DND-41 (cell line): ENCODE measurements at regions not wholly inside any gene's neighbourhood (a gene's known extent, or its start where the extent isn't known, plus 50 kb on each side); places are given as distances from the start of the nearest gene placed in this dataset.

ENCODE experiments used
- ATAC-seq: fragments of 200-7000 bp; cut with Tn5 transposase; 3 replicates; pipeline ENCODE4 v1.9.1; 2021; ENCODE audit warnings: low read depth; ENCODE audit not compliant: insufficient read depth
- DNase-seq: peaks from one replicate; pipeline ENCODE4 v3.0.0-alpha.2; 2020
- H2AFZ ChIP-seq: 2 replicates; pipeline ENCODE4 v1.6.0; 2012; ENCODE audit warnings: low read depth, low read length
- H3K27ac ChIP-seq: 2 replicates; pipeline ENCODE4 v1.5.1; 2012; ENCODE audit warnings: low read length, inconsistent platforms
- H3K27me3 ChIP-seq: fragments of 200-600 bp; sonication (generic); 2 replicates; pipeline ENCODE4 v1.6.0; 2012; ENCODE audit warnings: low read length, mild to moderate bottlenecking, inconsistent platforms; ENCODE audit not compliant: insufficient read depth, poor library complexity
- H3K36me3 ChIP-seq: 2 replicates; pipeline ENCODE4 v1.5.1; 2012; ENCODE audit warnings: low read length, inconsistent platforms; ENCODE audit not compliant: insufficient read depth
- H3K4me1 ChIP-seq: 2 replicates; pipeline ENCODE4 v1.5.1; 2012; ENCODE audit warnings: mild to moderate bottlenecking, low read length; ENCODE audit not compliant: insufficient read depth
- H3K4me2 ChIP-seq: 2 replicates; pipeline ENCODE4 v1.6.0; 2012; ENCODE audit warnings: mild to moderate bottlenecking, moderate library complexity, low read length, inconsistent platforms; ENCODE audit not compliant: insufficient read depth
- H3K4me3 ChIP-seq, 2 experiments: fragments of 200-600 bp in 1 of 2; shearing (Covaris generic) in 1 of 2; 2 replicates each; pipeline ENCODE4 v1.5.1; 2012 to 2016; ENCODE audit warnings: inconsistent platforms in 2 of 2, low read length in 2 of 2, mild to moderate bottlenecking in 2 of 2, low read depth in 1 of 2, moderate library complexity in 1 of 2
- H3K79me2 ChIP-seq: 2 replicates; pipeline ENCODE4 v1.6.0; 2012; ENCODE audit warnings: low read length, inconsistent platforms; ENCODE audit not compliant: insufficient read depth
- H3K9ac ChIP-seq: 2 replicates; pipeline ENCODE4 v1.6.0; 2012; ENCODE audit warnings: low read depth, mild to moderate bottlenecking, inconsistent platforms, low read length, moderate library complexity
- H3K9me3 ChIP-seq: 2 replicates; pipeline ENCODE4 v1.5.1; 2012; ENCODE audit warnings: low read length, moderate library complexity, mild to moderate bottlenecking, inconsistent platforms; ENCODE audit not compliant: insufficient read depth, severe bottlenecking
- H4K20me1 ChIP-seq: 2 replicates; pipeline ENCODE4 v1.6.0; 2012; ENCODE audit warnings: low read length; ENCODE audit not compliant: insufficient read depth
- EZH2 ChIP-seq: IDR thresholded peaks from 3 replicates; pipeline ENCODE4 v1.6.1; 2012; ENCODE audit warnings: borderline replicate concordance, low read depth, mild to moderate bottlenecking, moderate library complexity, low read length, inconsistent platforms; ENCODE audit not compliant: severe bottlenecking
- TF ChIP-seq, protein P1 (sequence below): IDR thresholded peaks from 2 replicates; pipeline ENCODE4 v1.5.1; 2012; ENCODE audit warnings: borderline replicate concordance, low read length, moderate library complexity, mild to moderate bottlenecking; ENCODE audit not compliant: poor library complexity, severe bottlenecking; ENCODE audit errors: extremely low read depth

DNA sequence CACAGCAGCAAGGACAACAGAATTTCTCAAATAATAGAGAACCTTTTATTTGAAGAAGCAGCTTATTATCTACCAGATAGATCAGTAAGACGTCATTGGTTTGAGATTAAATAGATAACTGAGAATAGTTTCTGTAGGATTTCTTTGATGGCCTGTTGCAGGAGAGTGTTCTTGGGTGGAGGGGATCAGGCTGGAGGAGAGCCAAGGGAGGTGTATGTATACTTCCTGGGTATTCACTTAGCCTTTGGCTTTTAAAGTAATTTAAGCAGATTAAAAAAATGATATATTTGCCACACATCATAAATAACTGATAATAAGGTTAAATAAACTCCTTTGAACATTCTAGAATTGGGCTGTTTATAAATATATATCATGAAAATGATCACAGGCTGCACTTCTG, 486.1 kb upstream of the IGFBP3 start:
- DNase-seq, result no peak
- no peak overlapping the region for H2AFZ ChIP-seq
- no peaks in the 10 kb centered on the region for H3K79me2 ChIP-seq
- no peaks in the 10 kb centered on the region for H4K20me1 ChIP-seq
- H3K4me2 ChIP-seq, result no peak overlapping the region
- H3K36me3 ChIP-seq, result no peaks in the 10 kb centered on the region
- H3K4me1 ChIP-seq, result no peaks in the 10 kb centered on the region
- no peak overlapping the region for H3K9ac ChIP-seq
- H3K9me3 ChIP-seq, result no peaks in the 10 kb centered on the region
- TF ChIP-seq, protein P1, sequence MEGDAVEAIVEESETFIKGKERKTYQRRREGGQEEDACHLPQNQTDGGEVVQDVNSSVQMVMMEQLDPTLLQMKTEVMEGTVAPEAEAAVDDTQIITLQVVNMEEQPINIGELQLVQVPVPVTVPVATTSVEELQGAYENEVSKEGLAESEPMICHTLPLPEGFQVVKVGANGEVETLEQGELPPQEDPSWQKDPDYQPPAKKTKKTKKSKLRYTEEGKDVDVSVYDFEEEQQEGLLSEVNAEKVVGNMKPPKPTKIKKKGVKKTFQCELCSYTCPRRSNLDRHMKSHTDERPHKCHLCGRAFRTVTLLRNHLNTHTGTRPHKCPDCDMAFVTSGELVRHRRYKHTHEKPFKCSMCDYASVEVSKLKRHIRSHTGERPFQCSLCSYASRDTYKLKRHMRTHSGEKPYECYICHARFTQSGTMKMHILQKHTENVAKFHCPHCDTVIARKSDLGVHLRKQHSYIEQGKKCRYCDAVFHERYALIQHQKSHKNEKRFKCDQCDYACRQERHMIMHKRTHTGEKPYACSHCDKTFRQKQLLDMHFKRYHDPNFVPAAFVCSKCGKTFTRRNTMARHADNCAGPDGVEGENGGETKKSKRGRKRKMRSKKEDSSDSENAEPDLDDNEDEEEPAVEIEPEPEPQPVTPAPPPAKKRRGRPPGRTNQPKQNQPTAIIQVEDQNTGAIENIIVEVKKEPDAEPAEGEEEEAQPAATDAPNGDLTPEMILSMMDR, result no peak
- TF ChIP-seq EZH2, result no peak
- H3K4me3 ChIP-seq, result no peak overlapping the region
- no peak for ATAC-seq
- no peak overlapping the region for H3K27ac ChIP-seq
- H3K27me3 ChIP-seq, result no peaks in the 10 kb centered on the region

DNA sequence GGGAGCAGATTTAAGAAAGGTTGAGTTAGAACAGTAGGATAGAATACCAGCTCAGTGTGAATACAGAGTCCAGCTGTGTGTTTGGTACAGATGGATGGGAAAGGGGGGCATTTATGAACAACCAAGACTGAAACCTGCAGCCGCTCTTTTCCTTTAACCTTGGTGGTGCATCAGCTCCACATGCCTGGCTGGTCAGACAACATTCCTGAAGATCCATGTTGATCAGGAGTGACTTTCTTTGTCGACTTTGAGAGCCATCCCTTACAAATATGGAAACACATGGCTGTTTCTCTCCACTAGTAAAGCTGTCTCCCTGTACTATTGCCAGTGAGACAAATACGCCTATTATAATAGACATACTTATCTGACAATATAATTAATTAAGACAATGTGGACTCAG, 476.5 kb upstream of the IGFBP3 start:
- DNase-seq (no peak), ATAC-seq (no peak)

DNA sequence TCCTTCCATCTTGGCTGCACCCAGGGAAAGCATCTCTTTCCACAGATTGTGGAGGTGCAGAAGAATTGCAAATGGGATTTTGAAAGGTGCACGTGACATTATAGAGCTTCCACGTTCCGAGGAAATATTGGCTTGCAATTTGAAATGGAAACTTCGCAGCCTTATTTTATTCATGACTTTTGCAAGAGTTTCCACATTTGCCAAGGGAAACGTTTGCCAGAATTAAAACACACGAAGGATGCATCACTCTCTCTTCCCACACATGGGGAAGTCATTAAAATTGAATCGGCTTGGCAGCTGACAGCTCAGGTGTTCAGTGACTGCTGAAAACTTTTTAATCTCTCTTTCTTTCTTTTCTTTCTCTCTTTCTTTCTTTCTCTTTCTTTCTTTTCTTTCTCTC, 475.4 kb upstream of the IGFBP3 start:
- no peaks in the 10 kb centered on the region for H3K36me3 ChIP-seq
- no peak overlapping the region for H3K4me2 ChIP-seq
- ATAC-seq, result no peak
- H2AFZ ChIP-seq, result no peak overlapping the region
- TF ChIP-seq, protein P1, result no peak
- no peak for TF ChIP-seq EZH2
- H3K9ac ChIP-seq, result no peak overlapping the region
- no peaks in the 10 kb centered on the region for H3K27me3 ChIP-seq
- H4K20me1 ChIP-seq, result no peaks in the 10 kb centered on the region
- no peak for DNase-seq
- H3K79me2 ChIP-seq, result no peaks in the 10 kb centered on the region
- H3K4me3 ChIP-seq, result no peak overlapping the region
- H3K27ac ChIP-seq, result no peak overlapping the region
- no peaks in the 10 kb centered on the region for H3K9me3 ChIP-seq
- no peaks in the 10 kb centered on the region for H3K4me1 ChIP-seq

More for the DNA sequence above, 476.5 kb upstream of the IGFBP3 start:
- H4K20me1 ChIP-seq, result no peaks in the 10 kb centered on the region
- H3K36me3 ChIP-seq, result no peaks in the 10 kb centered on the region
- H3K9ac ChIP-seq, result no peak overlapping the region
- no peak overlapping the region for H3K27ac ChIP-seq
- H2AFZ ChIP-seq, result no peak overlapping the region
- no peak overlapping the region for H3K4me3 ChIP-seq
- no peaks in the 10 kb centered on the region for H3K4me1 ChIP-seq
- H3K79me2 ChIP-seq, result no peaks in the 10 kb centered on the region
- no peaks in the 10 kb centered on the region for H3K27me3 ChIP-seq
- TF ChIP-seq, protein P1, result no peak
- no peak for TF ChIP-seq EZH2
- no peaks in the 10 kb centered on the region for H3K9me3 ChIP-seq
- no peak overlapping the region for H3K4me2 ChIP-seq

DNA sequence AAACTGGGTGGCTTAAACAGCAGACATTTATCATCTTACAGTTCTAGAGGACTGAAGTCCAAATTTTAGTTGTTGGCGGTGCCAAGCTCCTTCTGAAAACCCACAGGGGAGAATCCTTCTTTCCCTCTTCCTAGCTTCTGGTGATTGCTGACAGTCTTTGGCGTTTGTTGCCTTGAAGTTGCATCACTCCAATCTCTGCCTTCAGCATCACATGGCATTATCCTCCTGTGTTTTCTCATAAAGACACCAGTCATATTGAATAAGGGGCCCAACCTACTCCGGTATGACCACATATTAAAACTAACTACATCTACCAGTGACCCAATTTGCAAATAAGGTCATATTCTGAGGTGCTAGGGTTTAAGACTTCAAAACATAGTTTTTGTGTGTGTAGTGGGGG, 472.1 kb upstream of the IGFBP3 start:
- Histone ChIP-seq H3K27ac (no peak overlapping the region), H2AFZ (no peak overlapping the region), H3K79me2 (no peaks in the 10 kb centered on the region), H3K36me3 (no peaks in the 10 kb centered on the region), H3K4me1 (no peaks in the 10 kb centered on the region), H3K4me2 (no peak overlapping the region), H3K27me3 (no peaks in the 10 kb centered on the region), H3K9ac (no peak overlapping the region), H3K9me3 (no peaks in the 10 kb centered on the region), H3K4me3 (no peak overlapping the region), H4K20me1 (no peaks in the 10 kb centered on the region)
- ATAC-seq (no peak), DNase-seq (no peak)
- TF ChIP-seq, protein P1, result no peak
- TF ChIP-seq EZH2, result no peak
